NCI-H345 (cell line): ENCODE measurements at regions not wholly inside any gene's neighbourhood (a gene's known extent, or its start where the extent isn't known, plus 50 kb on each side); places are given as distances from the start of the nearest gene placed in this dataset.

Source experiments
- DNase-seq: peaks from one replicate; lab custom pipeline; 2025; lab: John Stamatoyannopoulos, UW

DNA sequence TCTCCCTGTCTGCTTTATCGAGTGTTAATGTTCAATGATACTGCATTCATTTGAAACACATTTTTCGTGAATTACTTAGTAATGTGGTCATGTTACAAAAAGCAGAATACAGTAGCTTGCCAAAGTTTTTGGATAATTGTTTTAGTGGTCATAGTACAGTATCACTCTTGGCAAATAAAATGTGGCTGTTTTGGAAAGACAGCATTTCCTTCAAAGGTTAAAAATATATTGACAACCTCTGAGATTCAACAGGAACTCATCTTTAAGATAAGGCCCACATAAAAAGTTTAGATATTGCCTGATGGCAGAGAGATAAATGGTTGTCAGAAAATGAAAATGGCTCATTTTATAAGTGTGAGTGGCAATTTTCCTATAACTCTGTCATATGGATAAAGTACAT is 297.7 kb upstream of the MAN1A1 start:
- DNase-seq, result no peak

DNA sequence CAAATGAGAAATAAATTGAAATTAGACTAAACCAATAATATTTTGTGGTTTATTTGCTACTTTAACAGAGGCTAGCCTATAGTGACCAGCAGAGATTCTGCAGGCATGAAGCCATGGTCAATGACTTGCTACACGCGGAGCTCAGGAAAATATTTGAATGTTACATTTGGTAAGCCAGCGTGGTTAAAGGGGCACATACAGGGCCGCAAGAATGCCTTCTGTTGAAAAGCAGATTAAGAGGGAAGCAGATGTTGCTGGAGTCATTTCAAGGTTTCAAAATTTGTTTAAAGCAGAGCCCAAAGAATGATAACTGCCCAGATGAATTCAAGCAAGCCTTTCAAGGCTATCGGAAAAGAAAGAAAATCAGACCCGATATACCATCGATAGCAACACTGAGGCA is 294.3 kb upstream of the MAN1A1 start:
- no peak for DNase-seq

DNA sequence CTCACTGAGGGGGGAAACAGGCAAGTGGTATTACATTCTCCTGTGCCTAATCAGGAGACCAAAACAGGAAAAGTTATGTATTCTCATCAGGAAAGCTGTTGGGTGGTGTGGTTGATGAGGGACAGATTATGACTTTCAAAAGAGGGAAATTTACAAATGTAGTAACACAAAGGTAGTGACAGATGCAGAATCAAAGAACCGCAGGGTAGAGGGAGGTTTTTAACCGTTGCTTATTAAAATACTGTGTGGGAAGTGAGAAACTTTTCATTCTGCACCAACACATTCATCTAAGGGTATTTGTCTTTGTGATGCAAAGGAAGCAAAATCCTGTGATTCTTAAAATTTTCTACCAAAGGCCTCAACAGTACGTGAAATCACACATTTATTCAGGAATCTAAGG is 288.2 kb upstream of the MAN1A1 start:
- DNase-seq, result no peak

DNA sequence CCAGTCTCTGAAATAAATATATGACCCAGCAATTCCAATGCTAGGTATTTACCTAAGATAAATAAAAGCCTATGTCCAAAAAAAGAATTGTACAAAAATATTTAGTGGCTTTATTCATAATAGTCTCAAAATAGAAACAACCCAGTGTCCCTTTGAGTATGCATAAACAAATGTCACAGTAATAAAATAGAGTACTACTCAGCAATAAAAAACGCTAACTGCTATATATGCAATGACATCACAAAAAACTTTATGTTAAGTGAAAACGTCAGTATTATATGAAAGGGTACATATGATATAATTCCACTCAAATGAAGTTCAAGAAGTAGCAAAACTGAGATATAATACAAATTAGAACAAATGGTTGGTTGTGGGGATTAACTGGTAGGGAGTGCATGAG is 286.5 kb upstream of the MAN1A1 start:
- DNase-seq, result no peak

DNA sequence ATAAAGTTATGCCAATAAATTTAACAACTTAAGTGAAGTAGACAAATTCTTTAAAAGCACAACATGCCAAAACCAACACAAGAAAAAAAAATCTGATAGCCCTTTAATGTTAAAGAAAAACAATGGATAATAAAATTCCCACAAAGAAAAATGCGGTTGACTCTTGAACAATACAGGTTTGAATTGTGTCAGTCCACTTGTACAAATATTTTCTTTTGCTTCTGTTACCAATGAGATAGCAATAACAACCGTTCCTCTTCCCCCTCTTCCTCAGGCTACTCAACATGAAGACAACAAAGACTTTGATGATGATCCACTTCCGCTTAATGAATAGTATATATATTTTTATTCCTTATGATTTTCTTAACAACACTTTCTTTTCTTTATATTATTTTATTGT is 283.9 kb upstream of the MAN1A1 start:
- no peak for DNase-seq

DNA sequence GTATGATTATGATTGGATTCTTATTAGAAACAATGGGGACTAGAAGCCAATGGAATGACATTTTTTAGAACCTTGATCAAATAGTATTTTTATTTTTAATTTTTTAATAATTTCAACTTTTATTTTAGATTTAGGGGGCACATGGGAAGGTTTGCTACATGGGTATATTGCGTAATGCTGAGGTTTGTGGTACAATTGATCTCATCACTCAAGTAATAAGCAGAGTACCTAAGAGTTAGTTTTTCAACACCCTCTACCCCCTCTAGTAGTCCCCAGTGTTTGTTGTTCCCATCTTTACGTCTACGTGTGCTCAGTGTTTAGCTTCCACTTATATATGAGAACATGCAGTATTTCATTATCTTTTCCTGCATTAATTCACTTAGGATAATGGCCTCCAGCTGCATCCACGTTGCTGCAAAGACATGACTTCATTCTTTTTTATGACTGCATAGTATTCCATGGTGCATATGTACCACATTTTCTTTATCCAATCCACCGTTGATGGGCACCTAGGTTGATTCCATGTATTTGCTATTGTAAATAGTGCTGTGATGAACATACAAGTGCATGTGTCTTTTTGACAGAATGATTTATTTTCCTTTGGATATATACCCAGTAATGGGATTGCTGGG is 281.1 kb upstream of the MAN1A1 start:
- no peak for DNase-seq

DNA sequence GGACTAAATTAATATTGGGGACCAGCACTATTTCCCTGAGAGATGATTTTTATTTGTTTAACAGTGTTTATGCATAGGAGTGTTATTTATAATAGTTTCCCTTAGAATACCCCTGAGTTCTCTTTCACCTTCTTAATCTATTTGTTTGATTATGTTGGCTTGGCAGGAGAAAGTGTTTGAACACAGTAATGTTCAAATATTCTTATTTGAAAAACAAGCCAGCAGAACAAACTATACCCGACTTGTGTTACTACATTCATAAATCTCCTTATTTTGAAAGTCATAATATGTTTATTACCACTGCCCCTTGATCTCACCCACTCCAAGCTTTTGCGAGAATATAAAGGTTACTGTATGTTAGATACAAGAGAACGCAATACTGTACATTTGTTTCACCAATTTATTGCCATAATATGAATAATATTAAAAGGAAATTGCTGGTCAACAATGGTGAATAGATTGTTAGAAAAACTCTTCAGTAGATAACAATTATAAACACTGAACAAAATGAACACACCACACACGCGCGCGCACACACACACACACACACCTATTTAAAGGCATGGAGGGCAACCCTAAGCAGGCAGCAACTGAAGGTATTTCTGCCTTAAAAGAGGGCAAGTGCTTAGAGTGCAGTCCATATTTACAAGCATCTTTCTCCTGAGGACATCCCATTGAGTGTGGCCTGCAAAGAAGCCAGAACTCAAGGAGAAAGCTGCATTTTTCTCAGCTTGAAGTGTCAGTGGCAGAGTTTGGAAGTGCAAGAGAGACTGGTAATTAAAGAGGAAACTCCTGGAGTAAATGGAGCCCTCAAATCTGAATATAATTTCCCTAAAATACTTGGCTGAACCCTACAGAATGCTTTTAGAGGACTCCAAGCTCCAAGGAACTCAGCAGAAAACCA is 279.4 kb upstream of the MAN1A1 start:
- no peak for DNase-seq

DNA sequence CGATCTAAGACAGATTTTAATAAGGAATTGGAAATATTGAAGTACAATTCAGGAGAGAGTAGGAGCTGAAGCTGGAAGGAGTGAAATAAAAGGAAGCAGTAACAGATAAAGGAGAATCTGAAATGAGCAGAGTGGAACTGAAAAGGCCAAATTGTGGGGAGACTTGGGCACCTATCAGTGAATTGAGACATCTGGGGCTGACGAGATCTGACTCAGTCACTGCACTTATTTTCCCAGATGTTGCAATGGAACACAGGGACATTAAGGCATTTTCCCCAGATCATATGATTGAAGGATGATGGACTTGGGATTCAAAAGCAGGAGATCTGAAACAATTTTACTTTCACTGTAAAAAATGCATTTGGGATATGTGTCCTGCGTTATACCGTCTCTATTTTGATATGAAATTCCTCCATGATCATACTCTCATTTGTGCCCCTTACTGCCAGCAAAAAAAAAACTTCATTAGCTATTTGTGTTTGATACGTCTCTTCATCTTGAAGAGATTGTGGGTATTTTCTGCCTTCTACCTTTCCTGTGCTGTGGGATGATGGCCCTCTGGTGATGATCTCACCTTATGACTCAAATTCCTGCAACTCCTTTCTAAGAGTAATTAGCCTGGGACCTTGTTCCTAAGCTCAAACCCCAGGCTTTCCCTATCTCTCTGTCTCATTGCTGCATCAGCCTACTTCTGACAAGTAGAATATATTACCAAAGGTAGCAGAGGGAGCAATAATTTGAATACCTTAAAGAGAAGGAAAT is 278.5 kb upstream of the MAN1A1 start:
- no peak for DNase-seq

DNA sequence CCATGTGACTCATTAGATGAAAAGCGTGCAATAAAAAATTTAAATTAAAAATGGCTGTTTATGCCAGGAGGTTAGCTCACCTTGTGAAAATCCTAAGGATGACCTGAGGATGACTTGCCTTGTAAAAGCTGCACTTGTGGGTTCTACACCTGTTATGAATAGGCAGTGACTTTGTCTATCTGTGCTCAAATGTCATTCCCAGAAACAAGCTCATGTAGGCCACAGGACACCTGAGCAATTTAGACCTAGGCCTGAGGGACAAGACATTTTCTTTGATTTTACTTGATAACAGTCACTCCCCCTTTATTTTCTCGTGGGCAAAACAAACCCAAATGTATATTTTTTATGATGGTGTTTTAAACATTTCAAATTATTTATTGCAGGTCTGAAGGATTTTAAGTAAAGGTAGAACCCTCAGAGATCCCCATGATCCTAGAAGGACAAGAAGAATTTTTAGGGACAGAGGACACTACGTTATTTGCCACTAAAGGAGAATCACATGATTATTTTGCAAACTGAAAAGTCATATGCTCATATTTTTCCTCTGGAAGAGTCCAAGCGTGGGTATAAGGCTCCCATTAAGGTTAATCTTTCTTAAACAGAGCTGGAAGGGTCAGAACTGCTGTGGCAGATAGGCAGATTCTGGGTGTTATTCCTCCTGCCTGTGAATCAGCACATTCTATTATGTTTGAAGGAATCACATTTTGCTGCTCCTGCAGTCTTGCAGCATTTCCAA is 277.5 kb upstream of the MAN1A1 start:
- DNase-seq, result no peak

DNA sequence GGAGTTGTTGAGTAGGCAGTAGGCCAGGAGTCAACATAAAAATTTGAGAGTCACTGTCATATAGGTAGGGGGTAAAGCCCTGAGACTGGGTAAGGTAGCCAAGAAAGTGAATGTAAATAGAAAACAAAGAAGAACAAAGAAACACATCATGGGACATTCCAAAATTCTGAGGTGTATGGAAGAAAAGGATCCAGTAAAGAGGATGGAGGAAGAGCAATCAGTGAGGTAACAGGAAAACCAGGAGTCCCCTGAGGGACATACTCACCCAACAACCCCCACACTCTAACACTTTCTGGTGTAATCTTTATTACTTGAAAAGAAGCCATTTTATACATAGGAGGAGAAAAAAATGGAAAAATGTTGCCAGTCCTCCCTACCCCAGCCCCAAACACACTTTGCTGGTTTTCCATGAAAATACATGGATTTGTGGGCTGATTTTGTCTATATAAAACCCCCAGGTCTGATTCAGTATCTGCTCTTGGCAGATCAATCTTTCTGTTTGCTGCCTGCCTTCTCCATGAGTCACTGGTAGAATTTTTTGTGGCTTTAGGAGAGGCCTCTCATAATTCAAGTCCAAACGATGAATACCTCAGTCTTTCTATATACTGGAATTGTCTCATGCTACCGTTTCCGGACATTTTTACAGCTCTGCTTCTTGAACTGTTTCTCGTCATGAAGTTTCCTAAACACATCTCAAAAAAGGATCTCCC is 271.4 kb upstream of the MAN1A1 start:
- DNase-seq, result no peak

DNA sequence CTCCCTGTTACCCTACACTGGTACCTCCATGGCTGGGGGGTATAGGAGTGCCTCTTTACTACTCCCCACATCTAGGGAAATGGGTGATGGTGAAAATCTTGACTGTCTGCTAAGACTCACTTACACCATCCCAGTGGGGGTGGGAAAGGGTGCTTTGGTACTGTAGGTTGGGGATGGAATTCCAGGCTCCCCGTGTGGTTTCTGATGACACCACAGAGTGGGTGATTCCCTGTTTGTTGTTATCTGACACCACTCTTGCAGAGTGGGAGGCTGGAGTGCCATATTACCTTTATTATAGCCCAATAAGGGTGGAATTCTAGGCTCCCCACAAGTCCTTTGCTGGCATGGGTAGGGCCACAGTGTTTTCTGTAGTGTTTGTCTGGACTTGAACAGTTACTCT is 264.6 kb upstream of the MAN1A1 start:
- no peak for DNase-seq

DNA sequence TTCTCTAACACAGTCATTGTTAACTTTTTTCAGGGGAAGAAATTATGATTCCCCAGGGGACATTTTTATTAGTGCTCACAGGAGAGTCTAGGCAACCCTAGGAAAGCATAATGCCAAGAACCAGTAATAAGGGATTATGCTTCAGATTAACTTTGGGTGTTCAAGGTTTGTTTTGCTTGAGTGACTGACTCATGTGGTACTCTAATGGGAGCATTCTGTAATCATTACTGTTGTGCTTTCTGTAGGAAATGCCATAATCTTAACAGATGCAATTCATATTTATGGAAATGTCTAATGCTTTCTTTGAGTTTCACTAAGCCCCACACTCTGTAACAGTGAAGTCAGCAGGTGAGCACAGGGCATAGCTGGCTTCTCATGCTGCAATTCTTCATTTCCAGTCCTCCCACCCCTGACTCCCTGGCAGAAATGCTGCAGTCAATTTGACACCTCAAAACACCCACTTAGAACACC is 263.4 kb upstream of the MAN1A1 start:
- no peak for DNase-seq

DNA sequence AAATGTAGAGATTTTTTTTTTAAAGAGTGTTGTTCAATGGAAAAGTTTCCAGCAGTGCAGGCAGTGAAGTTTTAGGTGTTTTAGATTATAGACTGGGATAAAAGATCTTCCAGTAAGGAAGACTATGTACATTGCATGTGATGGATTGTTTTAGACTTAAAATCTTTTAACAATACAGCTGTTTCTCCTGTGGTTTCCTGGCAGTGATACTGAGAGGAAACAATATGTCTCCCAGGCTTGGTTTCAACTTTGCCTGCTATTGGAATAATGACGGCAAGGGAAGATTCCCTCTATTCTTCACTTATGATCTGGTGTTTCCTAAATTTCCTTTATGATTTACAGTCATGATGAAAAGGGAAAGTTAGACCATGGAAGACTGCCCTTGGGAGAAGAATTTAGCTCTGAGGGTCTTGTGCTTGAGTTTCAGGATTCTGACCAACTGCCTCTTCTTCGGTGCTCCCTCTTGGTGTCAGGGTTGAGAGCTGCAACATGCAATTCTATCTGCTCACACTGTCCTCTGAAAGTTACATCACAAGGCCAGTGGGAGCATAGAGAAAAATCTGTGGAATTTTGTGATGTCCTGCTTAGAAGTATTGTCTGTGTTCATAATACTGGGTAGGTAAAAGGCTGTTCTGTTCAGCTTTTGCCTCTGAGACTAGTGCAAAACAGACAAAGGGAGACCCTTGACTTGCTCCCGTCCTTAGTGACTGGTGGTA is 262.8 kb upstream of the MAN1A1 start:
- DNase-seq, result no peak

DNA sequence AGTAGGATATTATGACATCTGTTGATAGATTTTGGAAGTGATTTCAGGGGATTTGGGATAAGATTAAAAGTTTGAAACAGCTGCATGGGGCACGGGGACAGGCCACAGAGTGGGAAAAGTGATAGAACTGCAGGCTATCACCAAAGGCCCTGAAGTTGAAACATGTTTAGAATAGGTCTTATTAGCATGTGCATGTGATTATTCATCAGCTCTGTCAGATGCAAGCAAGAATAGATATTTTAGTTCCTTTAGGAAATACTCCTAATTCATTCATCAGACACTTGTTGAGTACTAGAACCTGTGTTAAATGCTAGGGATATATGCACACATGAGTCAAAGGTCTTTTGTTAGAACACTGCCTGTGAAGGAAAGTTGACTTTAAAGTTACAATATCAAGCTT is 261.2 kb upstream of the MAN1A1 start:
- no peak for DNase-seq

DNA sequence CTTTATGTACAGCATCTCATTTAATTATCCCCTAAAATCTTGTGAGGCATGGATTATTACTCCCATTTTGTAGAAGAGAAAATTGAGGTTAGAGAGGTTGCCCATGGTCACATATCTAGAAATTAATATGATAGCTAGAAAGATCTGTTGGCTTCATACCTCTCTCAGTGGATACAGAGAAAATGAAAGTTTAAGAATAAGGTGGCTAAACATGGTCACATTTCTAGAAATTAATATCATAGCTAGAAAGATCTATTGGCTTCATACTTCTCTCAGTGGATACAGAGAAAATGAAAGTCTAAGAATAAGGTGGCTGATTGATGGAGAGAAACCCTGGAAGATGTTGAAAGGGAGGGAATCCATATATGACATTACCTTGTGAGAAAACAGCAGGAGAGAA is 260.7 kb upstream of the MAN1A1 start:
- DNase-seq, result no peak

DNA sequence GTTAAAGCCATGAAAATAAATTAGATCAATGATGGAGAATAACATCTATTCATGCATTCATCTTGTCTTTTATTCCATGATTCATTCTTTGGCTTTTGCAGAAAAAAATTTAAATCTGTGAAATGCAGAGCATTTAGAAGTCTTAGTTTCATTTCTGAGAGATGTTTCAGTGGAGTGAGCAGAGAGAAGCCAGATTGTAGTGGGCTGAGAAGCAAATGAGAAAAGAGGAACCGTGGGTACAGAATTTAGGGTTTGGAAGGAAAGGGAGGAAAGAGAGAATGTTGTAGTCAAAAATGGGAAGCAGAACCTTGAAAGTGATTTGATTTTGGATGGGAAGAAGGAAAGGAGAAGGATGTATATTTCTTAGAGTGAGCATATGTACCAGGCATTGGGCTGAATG is 260.3 kb upstream of the MAN1A1 start:
- no peak for DNase-seq

DNA sequence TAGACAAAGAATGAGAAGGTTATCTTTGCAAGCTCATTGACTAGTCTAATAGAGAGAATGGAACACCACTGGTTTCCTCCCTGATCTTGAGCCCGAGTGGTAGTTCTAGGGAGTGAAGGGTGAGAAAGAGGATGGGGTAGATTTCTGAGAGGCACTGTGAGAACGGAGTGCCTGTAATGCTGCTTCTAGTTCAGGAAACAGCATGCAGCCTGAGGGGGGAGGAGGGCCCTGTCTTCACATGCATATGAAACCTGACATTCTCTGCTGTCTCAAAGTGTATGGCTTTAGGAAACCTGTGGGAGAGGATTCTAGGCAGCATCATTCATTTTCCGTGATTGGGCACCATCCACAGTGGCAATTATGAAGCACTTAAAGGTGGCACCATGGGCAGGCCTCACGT is 259.4 kb upstream of the MAN1A1 start:
- no peak for DNase-seq

DNA sequence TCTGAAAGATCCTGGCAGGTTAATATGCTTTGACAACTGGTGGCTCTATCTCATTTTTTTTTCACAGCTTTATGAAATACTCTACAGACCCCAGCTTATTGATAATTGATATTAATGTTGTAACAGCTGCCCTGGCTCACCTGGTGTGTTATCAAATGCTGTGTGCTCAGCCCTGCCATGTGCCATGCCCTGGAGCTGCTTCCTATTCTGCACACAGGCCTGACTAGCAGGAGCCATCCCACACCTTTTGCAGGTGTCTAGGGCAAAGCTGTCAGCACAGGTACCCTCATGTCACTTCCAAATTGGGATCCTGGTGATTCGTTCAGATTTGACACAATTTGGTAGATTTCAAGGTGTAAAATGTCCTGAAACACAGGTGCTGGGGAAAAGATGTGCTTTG is 254.6 kb upstream of the MAN1A1 start:
- no peak for DNase-seq

DNA sequence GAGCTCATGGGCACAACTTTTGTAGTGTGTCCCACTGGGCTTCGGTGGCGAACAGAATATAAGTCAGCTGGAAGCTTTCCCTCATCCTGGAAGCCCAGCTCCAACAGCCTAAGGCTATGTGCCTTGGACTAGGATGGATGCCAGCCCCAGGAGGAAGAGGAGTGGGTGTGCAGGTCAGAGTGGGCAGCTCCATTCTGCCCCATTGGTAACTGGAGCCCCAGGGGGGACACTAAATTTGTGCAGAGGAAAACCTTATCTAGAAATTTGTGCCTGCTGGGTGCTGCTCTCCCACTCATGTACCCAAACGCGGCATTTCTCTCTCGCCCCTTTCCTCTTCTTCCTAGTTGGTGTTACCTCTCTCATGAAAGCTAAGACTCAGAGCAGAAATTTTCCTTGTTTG is 253.9 kb upstream of the MAN1A1 start:
- DNase-seq, result no peak

DNA sequence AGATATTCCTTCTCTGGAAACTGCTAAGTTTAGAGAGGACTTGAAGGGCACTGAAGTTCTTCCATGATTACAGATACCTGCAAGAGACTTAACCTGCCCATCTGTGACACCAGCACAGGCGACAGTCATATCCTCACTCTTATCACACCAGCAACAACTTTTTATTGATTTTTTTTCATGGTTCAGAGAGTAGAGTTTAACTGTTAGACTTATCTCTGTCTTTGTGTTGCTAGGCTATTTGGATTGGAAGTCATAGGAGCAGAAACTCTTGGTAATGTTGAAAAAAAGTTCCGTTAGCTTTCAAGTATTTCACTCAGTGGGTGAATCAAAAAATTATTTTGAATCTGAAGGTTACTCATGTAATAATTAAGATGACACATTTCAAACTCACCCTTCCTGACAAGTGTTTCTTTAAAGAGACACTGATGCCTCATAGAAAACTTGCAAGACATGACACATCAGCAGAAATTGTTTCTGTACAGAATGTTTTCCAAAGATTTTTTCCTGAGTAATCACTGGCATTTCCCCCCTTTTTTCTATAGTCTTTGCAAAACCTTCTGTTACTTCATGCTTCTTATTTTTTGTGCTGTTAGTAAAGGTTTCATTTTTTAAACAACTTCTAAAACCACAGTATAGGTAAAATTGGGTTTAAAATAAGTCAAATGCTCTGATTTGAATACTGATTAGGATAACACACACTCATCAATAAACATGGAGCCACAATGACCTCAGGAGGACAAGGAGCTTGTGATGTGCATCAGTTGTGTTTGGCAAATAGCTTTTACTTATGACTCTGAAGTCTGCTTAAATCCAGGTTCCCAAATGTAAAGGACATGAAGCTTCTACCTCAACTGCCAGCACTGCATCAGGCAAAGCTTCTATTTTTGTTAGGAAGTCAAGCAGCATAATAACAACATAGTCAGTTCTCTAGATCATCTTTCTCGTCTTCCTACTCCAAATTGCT is 252.9 kb upstream of the MAN1A1 start:
- no peak for DNase-seq
